ENCODE measurements at regions not wholly inside any gene's neighbourhood (a gene's known extent, or its start where the extent isn't known, plus 50 kb on each side); places are given as distances from the start of the nearest gene placed in this dataset.
"Not testable (repeated sequence)": the region's sequence is repeated elsewhere in the genome, so short reads cannot be mapped to it uniquely, and the experiment has no call there.

DNA sequence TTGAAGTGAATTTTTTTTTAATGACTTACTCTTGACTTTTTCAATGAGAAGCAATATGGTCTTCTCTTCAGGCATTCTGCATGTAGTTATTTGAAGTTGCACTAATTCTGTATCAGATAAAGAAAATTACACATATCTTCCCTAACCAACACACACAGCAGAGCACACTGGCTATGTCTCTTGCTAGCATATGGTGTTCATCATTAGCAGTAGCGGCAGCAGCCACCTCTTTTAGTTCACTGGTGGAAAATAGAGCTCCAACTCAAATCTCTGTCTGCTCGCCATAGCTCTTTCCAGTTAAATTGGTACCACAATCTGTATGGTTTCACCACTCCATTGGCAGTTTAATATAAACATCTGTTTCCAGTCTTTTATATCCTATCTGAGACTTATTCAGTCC, 278.1 kb upstream of the ZEB2 start:
- no peak for DNase-seq (ENCODE audit: low read depth, low spot score)

DNA sequence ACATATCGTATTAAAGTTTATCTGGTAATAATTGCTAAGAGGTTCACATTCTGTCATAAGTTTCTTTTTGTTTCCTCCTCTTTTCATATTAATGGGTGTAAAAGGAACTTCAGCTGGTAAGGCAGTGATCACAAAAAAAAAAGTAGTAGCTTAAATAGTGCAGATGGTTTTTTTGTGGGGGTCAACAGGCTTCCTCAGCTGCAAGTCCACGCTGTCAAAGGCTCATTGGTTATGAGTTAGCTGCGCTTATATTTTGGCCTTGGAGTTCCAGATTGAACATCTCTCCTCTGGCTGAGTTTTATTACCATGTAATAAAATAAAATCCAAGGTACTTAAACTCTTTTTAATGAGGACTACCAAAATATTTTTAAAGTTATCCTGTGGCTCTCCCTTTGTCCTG, 277.0 kb upstream of the ZEB2 start:
- no peak for DNase-seq (ENCODE audit: low read depth, low spot score)

DNA sequence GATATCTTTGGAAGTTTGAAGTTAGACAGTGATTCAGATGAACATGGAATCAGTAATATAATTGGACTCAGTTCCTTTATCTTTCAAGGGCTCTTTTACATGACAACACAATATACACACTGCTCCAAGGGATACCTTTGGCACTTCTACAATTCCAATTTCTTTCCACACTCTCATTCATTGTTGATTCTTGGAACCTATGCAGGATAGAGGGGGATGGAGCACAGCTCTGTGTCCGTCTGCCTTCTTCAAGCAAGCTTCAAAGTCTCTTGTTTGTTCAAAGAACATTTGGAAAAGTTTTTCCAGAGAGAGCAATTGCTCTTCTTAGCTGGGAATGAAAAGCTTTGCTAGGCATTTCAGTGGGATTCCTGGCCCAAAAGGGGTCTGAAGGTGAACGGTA, 276.2 kb upstream of the ZEB2 start:
- no peak for DNase-seq (ENCODE audit: low read depth, low spot score)

DNA sequence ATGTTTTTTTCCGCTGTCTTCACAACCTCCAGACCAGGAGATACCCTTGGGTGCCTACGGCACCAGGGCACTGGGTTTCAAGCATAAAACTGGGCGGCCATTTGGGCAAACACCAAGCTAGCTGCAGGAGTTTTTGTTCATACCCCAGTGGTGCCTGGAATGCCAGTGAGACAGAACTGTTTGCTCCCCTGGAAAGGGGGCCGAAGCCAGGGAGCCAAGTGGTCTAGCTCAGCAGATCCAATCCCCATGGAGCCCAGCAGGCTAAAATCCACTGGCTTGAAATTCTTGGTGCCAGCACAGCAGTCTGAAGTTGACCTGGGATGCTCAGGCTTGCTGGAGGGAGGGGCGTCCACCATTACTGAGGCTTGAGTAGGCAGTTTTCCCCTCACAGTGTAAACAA, 265.3 kb upstream of the ZEB2 start:
- no peak for DNase-seq (ENCODE audit: low read depth, low spot score)

DNA sequence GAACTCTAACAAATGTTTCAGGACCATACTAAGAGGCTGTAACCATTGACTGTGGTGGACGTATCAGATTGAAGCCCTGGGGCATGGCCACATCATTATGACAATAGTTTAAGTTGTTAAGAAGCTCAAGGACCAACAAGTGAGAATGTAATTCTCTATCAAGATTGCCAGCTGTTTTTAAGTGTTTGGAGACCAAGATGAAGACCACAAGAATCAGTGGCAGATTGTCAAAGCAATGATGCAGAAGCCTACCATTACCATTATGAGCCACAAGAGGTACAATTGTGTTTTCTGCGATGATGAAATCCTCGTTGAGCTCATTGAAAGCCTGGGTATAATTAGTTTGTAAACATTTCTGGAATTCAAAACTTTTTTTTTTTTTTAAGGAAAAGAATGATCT, 261.1 kb upstream of the ZEB2 start:
- DNase-seq (ENCODE audit: low read depth, low spot score), result no peak

DNA sequence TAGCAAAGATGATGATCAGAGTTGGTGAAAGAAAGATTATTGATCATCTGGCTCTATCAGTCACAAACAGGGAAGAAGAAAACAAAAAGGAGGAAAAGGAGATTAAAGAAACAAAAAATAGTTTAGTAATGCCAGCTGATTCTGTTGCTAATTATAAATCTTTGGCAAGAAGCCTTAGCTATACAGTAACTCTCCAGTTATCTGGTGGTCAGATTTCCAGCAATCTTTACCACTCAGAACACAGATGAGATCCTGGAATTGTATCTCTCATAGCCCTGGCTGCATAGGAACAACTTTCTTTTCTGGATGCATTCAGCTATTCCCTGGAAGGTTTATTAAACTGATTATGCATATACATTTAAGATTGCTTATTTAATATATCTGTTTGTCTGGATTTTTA, 256.8 kb upstream of the ZEB2 start:
- no peak for DNase-seq (ENCODE audit: low read depth, low spot score)

DNA sequence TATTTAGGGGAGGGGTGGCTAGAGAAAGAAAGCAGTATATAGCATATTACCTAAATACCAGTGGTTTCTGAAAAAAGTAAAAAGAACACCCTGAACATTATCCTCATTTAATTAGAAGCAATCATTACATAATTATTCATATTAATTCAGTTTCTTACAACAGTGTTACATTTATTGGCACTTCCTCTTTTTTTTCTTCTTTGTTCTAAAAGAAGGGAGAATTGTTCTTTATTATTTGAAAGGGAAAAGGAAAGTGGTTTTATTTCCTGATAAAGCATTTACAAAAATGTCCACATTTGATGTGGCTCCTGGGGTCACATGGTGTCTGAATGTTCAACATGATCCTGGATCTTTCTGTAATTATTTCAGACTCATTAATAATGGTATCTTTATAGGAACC, 254.9 kb upstream of the ZEB2 start:
- no peak for DNase-seq (ENCODE audit: low read depth, low spot score)

DNA sequence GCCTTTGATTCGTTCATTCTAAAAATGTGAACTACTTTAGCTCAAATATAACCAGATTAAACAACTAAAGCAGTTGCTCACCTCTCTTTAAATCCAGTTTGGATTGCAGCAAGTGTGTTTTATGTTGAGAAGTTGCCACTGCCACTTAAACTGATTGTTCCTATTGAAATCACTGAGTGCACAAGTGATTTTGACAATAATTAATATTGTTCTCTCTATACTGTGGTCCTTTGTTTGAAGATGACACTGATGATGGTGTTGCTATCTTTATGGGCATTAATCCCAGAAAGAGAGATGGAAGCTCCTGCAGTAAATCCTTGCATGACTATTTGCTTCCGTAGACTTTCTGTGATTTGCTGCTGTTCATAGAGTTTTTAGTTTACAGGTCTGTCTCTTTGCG, 251.4 kb upstream of the ZEB2 start:
- no peak for DNase-seq (ENCODE audit: low read depth, low spot score)

DNA sequence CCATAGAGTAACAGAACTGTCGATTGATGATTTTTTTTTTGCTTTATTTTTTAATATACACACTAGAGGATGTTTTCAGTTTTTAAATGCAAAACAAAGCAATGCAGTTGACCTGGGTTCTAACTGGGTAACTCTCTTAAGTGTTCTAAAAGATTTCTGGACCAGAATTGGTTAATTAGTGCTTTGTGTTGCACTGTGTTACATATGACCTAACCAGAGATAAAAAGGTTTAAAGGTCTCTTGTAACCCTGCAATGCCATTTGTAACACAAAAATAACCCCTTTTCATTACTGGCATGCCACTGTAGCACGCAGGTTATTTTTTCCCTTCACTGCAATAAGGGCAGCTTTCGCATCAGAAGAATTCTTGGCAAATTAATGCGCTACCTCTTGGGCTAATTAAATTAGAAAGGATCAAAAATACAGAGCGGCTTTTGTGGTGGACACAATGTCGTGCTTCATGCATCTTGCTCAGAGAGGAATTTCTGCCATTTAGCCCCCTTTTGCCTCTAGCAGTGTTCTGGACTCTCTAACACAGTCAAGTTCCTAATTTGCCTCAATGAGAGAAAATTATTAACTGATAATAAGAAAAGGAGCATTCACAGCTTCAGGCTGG, 250.8 kb upstream of the ZEB2 start:
- no peak for DNase-seq (ENCODE audit: low read depth, low spot score)

DNA sequence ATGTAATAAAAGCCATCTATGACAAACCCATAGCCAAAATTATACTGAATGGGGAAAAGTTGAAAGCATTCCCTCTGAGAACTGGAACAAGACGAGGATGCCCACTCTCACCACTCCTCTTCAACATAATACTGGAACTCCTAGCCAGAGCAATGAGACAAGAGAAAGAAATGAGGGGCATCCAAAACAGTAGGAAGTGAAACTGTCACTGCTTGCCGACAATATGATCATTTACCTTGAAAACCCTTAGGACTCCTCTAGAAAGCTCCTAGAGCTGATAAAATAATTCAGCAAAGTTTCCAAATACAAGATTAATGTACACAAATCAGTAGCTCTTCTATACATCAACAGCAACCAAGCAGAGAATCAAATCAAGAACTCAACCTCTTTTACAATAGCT, 241.0 kb upstream of the ZEB2 start:
- not testable (repeated sequence) for DNase-seq (ENCODE audit: low read depth, low spot score)

DNA sequence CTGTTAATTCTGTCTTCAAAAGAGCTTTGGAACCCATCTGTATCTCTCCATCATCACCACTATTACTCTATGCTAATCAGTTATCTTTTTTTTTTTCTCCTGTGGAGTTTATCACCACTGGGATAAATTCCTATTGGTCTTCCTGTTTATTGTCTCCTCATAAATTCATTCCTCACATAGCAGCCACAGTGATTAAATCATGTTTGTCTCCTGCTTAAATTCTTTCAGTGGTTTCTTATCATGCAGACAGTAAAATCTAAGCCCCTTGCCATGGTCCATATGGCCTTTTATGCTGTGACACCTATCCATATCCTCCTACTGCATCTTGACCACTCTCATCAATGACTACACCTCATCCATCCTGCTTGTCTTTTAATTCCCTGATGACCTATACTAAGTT, 239.8 kb upstream of the ZEB2 start:
- no peak for DNase-seq (ENCODE audit: low read depth, low spot score)

DNA sequence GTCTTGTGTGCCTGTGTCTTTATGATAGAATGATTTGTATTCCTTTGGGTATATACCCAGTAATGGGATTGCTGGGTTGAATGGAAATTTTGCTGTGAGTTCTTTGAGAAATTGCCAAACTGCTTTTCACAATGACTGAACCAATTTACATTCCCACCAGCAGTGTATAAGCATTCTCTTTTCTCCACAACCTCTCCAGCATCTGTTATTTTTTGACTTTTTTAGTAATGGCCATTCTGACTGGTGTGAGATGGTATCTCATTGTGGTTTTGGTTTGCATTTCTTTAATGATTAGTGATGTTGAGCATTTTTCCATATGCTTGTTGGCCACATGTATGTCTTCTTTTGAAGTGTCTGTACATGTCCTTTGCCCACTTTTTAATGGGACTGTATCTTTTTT, 238.3 kb upstream of the ZEB2 start:
- DNase-seq (ENCODE audit: low read depth, low spot score), result not testable (repeated sequence)

DNA sequence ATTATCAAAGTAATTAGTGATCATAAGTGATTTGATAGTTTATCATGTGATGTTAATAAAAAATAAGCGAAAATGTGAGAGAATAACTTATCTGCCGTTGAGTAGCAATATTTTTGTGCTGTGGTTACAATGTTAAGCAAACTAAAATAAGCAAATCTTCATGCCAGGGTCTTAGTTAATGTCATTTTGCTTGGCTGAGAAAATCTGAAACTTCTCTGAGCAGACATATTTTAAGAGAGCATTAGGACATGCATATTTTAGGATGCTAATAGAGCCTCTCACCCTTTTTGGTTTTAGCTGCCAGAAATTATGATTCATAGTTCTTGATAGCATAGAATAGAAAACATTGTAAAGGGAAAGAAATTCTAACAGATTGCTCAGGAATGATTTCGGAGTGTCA, 233.5 kb upstream of the ZEB2 start:
- no peak for DNase-seq (ENCODE audit: low read depth, low spot score)

DNA sequence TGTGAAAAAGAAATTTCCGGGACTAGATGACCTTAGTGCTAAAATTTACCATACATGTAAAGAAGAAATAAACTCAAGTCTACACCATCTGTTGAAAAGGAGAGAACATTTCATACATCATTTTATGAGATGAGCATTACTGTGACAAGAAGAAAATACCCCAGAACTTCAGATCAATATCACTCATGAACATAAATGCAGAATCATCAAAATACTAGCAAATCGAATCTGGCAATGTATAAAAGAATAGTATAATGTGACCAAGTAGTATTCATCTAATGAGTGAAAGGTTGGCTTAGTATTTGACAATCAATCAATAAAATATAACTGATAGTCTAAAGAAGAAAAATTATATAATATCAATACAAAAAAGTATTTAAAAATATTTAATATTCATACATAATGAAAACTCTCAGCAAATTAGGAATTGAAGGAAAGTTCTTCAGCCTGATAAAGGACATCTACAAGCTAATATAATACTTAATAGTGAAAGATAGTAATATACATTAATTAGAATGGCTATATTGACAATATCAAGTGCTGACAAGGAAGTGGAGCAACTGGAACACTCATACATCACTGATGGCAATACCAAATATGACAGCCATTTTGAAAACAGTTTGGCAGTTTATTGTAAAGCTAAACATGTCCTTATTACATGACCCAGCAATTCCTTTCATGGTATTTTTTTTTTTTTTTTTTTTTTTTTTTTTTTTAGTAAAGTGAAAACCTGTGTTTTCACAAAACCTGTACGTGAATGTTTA, 231.4 kb upstream of the ZEB2 start:
- no peak for DNase-seq (ENCODE audit: low read depth, low spot score)

DNA sequence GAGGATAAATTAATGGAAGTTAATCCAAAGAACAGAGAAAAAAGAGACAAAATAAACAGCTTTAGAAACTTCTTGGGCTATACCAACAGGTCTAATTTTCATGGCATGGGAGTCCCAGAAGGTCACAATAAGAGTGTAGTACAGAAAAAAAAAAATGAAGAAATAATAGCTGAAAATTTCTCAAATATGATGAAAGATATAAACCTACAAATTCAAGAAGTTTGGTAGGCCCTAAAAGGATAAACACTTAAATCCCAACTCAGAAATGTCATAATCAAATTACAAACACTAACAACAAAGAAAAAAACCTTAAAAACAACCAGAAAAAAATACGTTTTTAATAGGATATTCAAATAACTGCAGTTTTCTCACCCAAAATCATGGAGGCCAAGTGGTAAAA, 229.3 kb upstream of the ZEB2 start:
- DNase-seq (ENCODE audit: low read depth, low spot score), result no peak

DNA sequence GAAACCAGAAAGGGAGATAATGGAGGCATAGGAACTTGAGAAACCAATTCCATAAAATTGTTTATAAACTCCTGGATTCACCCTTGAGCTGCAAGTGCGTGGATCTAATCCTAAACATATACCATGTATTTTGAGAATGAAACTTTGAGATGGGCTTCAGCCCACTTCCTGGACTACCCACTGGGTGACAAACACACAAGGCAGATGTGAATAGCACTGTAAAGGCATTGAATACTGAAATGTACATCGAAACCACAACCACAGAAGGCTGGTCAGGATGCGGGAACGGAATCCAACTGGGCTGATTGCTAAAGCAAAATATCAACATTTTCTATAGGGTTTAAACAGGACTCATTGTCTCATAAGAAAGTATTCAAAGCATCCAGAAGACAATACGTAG, 228.5 kb upstream of the ZEB2 start:
- DNase-seq (ENCODE audit: low read depth, low spot score), result no peak

DNA sequence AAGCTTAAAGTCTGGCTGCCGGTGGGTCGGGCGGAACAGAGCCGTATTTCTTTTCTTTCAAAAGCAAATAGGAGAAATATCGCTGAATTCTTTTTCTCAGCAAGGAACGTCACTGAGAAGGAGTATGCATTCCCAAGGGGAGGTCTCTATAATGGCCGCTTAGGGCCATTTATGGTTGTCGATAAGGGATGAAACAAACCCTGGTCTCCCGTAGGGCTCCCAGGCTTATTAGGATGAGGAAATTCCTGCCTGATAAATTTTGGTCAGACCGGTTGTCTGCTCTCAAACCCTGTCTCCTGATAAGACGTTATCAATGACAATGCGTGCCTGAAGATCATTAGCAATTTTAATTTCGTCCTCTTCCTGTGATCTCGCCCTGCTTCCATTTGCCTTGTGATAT, 227.7 kb upstream of the ZEB2 start:
- DNase-seq (ENCODE audit: low read depth, low spot score), result no peak

DNA sequence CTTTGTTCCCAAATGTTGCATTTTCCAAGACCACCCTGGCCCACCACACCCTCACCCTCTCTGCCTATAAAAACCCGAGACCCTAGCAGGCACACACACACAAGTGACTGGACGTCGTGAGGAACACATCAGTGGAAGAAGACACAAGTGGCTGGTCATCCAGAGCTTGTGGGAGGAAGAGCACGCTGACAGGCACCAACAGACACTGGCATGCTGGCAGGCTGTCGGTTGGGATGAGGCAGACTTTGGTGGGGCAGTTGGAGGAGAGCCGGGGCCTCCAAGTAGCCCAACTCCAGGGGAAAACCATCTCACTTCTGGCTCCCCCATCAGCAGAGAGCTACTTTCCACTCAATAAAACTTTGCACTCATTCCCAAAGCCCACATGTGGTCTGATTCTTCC, 225.5 kb upstream of the ZEB2 start:
- no peak for DNase-seq (ENCODE audit: low read depth, low spot score)

DNA sequence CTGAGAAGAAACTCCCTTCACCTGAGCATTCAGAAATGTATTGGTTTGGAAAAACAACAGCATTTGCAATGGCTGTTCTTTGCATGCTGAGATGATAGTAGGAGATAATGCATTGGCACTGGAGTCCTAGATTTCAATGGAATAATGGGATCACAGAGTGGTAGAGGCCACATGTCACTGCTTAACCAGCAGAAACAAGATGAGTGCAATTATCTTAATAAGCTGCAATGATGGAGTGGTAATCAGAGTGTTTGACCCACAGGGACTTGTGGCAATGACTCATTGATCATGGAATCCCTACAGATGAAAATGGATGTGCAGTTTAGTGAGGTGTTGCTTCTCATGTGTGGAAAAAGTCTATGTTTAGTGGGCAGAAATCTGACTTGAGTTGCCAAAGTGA, 218.8 kb upstream of the ZEB2 start:
- DNase-seq (ENCODE audit: low read depth, low spot score), result no peak

DNA sequence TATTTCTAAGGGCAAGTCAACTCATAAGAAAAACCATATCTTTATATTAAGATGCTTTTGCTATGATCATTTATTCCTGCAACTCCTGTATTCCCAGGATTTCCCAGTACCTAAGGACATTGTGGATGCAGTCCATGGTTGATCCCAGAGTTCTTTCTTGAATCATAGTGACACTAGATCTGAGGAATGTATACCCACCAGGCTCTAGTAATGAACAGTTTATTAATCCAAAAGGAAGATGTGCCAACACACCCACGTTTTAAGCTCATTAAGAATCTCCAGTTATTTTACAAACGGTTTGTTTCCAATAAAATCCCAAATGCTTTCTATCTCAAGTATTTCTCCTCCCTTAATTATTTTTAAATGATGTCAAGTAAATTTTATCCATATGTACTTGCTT, 210.8 kb upstream of the ZEB2 start:
- no peak for DNase-seq (ENCODE audit: low read depth, low spot score)

DNA sequence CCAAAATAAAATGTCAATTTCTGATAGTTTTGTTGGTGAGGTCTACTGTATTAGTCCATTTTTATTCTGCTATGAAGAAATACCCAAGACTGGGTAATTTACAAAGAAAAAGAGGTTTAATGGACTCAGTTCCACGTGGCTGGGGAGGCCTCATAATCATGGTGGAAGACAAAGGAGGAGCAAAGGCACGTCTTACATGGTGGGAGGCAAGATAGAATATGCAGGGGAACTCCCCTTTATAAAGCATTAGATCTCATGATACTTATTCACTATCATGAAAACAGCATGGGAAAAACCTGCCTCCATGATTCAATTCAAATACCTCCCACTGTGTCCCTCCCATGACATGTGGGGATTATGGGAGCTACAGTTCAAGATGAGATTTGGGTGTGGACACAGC, 204.5 kb upstream of the ZEB2 start:
- not testable (repeated sequence) for DNase-seq (ENCODE audit: low read depth, low spot score)

DNA sequence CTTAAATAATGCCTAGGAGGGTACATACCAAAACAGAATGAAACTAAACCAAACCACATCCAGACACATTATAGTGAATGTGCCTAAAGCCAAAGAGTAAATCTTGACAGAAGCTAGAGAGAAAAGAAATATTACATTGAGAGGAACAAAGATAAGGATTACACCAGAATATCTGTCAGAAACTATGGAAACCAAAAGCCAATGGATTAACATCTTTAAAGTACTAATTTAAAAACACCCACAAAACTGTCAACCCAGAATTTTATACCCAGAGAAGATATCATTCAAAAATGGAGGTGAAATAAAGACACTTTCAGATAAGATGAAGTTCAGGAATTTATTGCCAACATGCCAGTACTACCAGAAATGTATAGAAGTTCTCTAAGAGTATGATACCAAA, 198.5 kb upstream of the ZEB2 start:
- DNase-seq (ENCODE audit: low read depth, low spot score), result no peak

DNA sequence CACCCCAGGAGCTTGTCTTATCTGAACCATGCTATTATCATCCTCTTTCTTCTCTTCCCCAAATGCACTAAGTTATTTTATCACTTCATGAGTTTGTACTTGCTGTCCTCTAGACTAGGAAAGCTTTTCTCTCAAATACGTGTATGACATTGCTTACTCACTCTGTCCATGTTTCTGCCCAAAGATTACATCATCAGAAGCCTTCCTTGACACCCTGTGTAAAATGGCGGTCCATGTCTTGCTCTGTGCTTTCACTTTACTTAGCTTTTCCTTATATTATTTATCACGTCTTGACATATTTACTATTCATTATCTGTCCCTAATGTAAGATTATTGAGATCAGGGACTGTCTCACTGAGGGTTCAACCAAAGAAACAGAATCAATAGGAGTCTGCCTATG, 196.1 kb upstream of the ZEB2 start:
- DNase-seq (ENCODE audit: low read depth, low spot score), result no peak

DNA sequence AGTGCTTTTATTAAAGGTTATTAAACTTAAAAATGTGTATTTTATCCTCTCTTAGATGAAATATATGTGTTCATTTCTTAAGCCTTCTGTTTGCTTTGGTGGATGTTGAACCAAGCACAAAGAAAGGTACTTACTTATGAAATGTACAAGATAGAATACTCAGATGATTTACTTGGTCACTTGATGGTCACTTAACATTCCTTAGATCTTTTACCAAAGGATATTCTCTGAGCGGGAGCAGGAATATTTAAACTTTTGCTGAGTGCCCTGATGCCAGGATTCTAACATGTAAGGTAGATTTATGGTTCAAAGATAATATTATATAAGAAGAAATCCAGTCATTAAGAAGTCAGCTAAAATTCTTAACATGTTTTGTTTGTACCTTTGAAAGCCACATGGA, 193.5 kb upstream of the ZEB2 start:
- DNase-seq (ENCODE audit: low read depth, low spot score), result no peak
